ENCODE measurements at regions not wholly inside any gene's neighbourhood (a gene's known extent, or its start where the extent isn't known, plus 50 kb on each side); places are given as distances from the start of the nearest gene placed in this dataset.

- no CpG with 5 or more reads among the region's 2 CpGs for WGBS (ENCODE audit: insufficient coverage)
- Histone ChIP-seq H3K9me3 (replicated peaks in 1 of 2; ENCODE audit: control insufficient read depth in 1 of 2, insufficient read depth in 1 of 2, low read length in 2 of 2) (no peaks in the 10 kb centered on the region), H4K20me1 (ENCODE audit: insufficient read depth, low read length) (no peaks in the 10 kb centered on the region), H3K4me2 (replicated peaks; ENCODE audit: extremely low read depth, low read length, poor library complexity, severe bottlenecking) (no peak overlapping the region), H3K79me2 (ENCODE audit: insufficient read depth, low read length) (no peaks in the 10 kb centered on the region), H3K4me3 (replicated peaks in 1 of 3; ENCODE audit: low read depth in 2 of 3, low read length in 3 of 3) (no peak overlapping the region), H2AFZ (ENCODE audit: insufficient read depth, low read depth, low read length, poor library complexity, severe bottlenecking) (no peak overlapping the region), H3K4me1 (ENCODE audit: control insufficient read depth in 1 of 2, insufficient read depth in 2 of 2, low read length in 2 of 2) (peaks cover 4 to 5% of the 10 kb centered on the region in 2 donors), H3K9ac (ENCODE audit: insufficient read depth, low read length, poor library complexity, severe bottlenecking) (no peak overlapping the region), H3K36me3 (replicated peaks in 1 of 2; ENCODE audit: control insufficient read depth in 1 of 2, insufficient read depth in 2 of 2, low read length in 2 of 2) (no peaks in the 10 kb centered on the region), H3K27me3 (ENCODE audit: control insufficient read depth in 2 of 2, insufficient read depth in 2 of 2, low read length in 2 of 2) (no peaks in the 10 kb centered on the region), H3K27ac (ENCODE audit: low read depth in 1 of 2, low read length in 2 of 2) (no peak overlapping the region)
- no peak for DNase-seq
- Mint-ChIP-seq H3K36me3 (no peaks in the 10 kb centered on the region), H3K27me3 (ENCODE audit: low read depth in 3 of 3) (peaks cover 0 to 3% (median 0%) of the 10 kb centered on the region in 3 donors), H3K27ac (no peak overlapping the region), H3K4me3 (no peak overlapping the region), H3K9me3 (peaks cover 0 to 6% (median 0%) of the 10 kb centered on the region in 7 donors), H3K4me1 (peaks cover 7% of the 10 kb centered on the region)
- no peak for TF ChIP-seq CTCF (IDR thresholded peaks at IDR 0.05)
- intact Hi-C loops (cut with micrococcal nuclease) = no loop called here
Measured at GRCh38 chr5:87156631-87157030, 111.1 kb upstream of the RASA1 start.

- Histone ChIP-seq H3K27me3 (ENCODE audit: control insufficient read depth in 2 of 2, insufficient read depth in 2 of 2, low read length in 2 of 2) (no peaks in the 10 kb centered on the region), H3K4me1 (ENCODE audit: control insufficient read depth in 1 of 2, insufficient read depth in 2 of 2, low read length in 2 of 2) (no peaks in the 10 kb centered on the region), H3K27ac (ENCODE audit: low read depth in 1 of 2, low read length in 2 of 2) (no peak overlapping the region), H2AFZ (ENCODE audit: insufficient read depth, low read depth, low read length, poor library complexity, severe bottlenecking) (peak overlapping the region; percentile 27), H3K9me3 (replicated peaks in 1 of 2; ENCODE audit: control insufficient read depth in 1 of 2, insufficient read depth in 1 of 2, low read length in 2 of 2) (no peaks in the 10 kb centered on the region), H3K4me2 (replicated peaks; ENCODE audit: extremely low read depth, low read length, poor library complexity, severe bottlenecking) (no peak overlapping the region), H3K9ac (ENCODE audit: insufficient read depth, low read length, poor library complexity, severe bottlenecking) (no peak overlapping the region), H3K36me3 (replicated peaks in 1 of 2; ENCODE audit: control insufficient read depth in 1 of 2, insufficient read depth in 2 of 2, low read length in 2 of 2) (no peaks in the 10 kb centered on the region), H4K20me1 (ENCODE audit: insufficient read depth, low read length) (no peaks in the 10 kb centered on the region), H3K79me2 (ENCODE audit: insufficient read depth, low read length) (no peaks in the 10 kb centered on the region), H3K4me3 (replicated peaks in 1 of 3; ENCODE audit: low read depth in 2 of 3, low read length in 3 of 3) (no peak overlapping the region)
- TF ChIP-seq CTCF (IDR thresholded peaks at IDR 0.05) = no peak
- H3K4me1 Mint-ChIP-seq = no peaks in the 10 kb centered on the region
- no peak overlapping the region for H3K27ac Mint-ChIP-seq
- no peaks in the 10 kb centered on the region for H3K36me3 Mint-ChIP-seq
- peaks cover 0 to 5% (median 0%) of the 10 kb centered on the region in 3 donors for H3K27me3 Mint-ChIP-seq (ENCODE audit: low read depth in 3 of 3)
- WGBS (ENCODE audit: insufficient coverage) = no CpG with 5 or more reads among the region's 2 CpGs
- intact Hi-C loops (cut with micrococcal nuclease) = no loop called here
- H3K4me3 Mint-ChIP-seq = no peak overlapping the region
- DNase-seq = no peak
- H3K9me3 Mint-ChIP-seq = peaks cover 0 to 6% (median 0%) of the 10 kb centered on the region in 7 donors
Measured at GRCh38 chr5:87164409-87164808, 103.3 kb upstream of the RASA1 start.

Measured in CD14-positive monocyte (primary cell).